ENCODE measurements at regions not wholly inside any gene's neighbourhood (a gene's known extent, or its start where the extent isn't known, plus 50 kb on each side); places are given as distances from the start of the nearest gene placed in this dataset.

DNA sequence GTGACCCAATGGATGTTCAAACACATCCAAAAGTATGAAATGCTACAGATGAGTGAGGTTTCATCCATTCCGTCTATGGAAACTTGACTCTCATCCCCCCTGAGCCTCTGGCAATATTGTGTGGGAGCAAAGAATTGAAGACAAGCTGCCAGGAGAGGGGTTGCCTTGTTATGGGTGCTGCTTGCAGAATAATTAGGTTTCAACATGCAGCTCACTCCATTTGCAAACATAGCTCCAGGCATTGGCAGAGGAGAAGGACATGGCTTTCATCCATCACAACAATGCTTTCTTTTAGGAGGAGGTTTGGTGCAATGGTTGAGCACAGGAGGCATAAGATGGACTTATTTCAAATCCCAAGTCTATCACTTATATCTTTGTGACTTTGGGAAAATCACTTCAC, 220.7 kb upstream of the SRRM4 start:
- DNase-seq (ENCODE audit: low spot score), result no peak

DNA sequence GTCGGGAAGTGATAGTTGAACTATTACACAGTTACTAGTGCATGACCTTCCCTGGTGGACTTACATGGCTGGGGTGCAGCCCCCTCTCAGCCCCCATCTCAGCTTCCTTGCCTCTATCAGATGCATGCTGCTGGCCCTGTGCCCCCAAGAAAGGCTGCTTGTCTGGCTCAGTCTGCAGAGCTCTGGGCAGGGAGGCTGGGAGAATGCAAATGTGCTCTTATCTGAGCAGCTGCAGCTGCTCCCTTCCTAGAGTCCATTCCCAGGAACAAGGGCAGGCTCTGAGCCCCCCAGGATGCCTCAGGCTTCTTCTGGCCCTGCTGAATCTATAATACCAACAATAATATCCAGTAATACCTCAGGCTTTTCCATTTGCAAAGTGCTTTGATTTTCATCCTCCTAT, 218.1 kb upstream of the SRRM4 start:
- DNase-seq (ENCODE audit: low spot score), result no peak

DNA sequence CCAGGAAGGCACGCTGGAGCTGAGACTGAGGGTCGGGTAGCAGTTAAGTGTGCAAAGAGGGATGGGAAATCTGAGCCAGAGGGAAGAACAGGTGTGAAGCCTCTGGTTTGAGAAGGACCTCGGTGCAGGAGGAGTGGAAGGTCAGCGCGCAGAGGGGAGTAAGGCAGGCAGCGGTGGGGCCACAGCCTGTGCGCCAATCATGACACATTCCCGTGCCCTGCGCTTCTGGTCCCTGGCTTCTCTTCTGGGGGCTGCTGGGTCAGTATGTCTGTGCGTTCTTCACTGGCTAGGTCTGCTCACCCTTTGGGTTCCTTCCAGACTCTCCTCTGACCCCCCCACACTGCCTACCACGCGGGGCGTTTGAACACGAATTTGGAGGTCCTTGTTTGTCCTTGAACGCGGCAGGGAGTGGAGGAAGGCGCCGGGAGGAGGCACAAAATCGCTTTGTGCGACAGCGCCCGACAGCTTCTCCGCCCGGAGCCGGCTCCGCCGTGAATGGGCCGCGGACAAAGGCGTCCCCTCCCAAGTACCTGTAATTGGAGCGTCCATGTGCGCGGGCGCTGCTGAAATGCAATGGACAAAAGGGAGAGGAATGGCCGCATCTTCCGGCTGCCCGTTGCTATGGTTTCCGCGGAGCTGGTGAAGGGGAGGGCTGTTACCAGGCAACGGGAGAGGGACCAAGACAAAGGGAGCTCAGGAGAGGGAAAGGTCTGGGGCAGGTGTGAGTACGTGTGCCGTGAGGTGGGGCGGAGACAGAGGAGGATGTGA, 207.2 kb upstream of the SRRM4 start:
- no peak for DNase-seq (ENCODE audit: low spot score)

GRCh38 chr12:118777504-118777903, 203.8 kb upstream of the SRRM4 start:
- DNase-seq (ENCODE audit: low spot score), result no peak

DNA sequence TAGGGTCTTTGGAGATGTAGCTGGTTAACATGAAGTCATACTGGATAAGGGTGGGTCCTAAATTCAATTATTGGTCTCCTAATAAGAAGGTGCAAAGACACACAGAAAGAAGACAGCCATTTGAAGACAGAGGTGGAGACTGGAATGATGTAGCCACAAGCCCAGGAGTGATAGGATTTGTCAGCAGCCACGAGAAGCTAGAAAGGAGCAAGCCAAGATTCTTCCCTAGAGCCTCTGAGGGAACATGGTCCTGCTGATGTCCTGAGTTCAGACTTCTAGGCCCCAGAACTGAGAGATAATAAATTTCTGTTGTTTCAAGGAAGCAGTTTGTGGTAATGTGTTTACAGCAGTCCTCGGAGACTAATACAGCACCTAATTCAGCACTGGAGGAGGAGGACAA, 203.3 kb upstream of the SRRM4 start:
- DNase-seq (ENCODE audit: low spot score), result no peak

GRCh38 chr12:118780939-118781338, 200.4 kb upstream of the SRRM4 start:
- no peak for DNase-seq (ENCODE audit: low spot score)

GRCh38 chr12:118781692-118782091, 199.6 kb upstream of the SRRM4 start:
- DNase-seq (ENCODE audit: low spot score), result no peak

DNA sequence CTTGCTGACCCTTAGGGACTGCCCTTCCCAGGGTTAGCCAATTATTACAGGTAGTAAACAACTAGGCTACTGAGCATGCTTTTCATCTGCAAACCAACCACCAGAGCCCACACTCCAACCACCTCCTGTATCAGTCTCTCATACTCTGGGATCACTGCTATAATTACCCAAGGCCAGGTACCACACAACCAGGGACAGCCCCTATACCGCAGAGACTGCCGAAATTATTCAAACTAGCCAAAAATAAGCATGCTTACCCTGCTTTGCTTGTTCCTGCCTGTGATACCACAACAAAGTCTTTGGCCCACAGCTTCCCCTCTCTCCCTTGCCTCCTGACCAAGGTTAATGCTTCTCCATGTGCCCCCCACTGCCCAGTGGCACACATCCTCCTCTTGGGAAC, 197.6 kb upstream of the SRRM4 start:
- no peak for DNase-seq (ENCODE audit: low spot score)

DNA sequence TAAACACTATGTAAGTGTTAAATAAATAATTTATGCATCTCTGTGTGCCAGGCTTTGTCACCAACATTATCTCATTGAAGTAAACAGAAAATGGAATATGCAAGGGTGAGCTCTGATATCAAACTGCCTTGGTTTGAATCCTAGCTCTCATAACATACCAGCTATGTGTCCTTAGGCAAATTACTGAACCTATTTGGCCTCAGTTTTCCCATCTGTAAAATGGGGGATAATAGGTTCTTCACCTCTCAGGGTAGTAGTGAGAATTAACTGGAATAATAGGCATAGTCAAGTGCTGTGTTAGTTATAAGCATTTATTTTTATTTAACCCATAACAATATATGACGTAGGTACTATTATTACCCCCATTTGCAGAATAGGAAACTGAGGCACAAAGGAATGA, 190.8 kb upstream of the SRRM4 start:
- DNase-seq (ENCODE audit: low spot score), result no peak

DNA sequence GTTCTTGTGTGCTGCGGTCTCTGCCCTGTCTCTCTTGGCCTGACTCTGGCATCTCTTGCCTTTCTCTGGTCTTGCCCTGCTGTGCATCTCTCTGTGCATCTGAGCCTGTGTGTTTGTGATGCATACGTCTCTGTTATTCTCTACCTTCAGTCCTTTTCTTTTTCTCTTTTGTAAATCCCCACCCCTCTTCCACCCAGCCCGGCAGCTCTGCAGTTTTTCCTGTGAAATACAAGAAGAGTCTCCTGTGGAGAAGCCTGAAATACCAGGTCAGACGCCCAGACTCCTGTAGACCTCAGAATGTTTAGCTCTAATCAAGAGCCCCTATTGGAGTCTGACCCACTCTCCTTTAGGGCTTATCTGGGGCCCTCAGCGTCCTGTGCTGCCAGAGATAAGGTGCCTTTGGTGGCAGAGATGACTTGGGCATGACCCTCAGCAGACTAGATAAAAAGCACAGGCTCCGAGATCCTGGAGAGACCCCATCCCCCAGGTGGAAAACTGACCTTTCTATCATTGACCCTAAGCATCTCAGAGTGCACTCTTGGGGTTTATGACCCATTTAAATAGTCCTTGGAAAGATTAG, 167.5 kb upstream of the SRRM4 start:
- DNase-seq (ENCODE audit: low spot score), result no peak

DNA sequence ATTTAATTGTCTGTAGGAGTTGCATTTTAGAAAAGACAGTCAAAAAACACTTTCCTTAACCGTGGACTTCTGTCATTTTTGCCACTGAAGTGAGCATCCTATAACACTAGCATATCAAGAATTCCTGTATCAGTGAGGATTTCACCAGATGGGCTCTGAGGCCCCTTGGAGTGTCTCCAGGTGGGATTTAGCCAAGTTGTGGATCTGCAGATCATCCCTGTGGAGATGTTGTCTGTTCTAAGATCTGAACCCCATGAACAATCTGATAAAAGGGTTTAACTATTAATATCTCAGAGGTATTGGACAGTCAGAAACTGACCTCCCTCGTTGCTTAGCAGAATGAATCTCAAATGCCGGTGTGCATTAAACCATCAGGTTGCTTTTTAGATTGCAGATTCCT, 165.0 kb upstream of the SRRM4 start:
- no peak for DNase-seq (ENCODE audit: low spot score)

DNA sequence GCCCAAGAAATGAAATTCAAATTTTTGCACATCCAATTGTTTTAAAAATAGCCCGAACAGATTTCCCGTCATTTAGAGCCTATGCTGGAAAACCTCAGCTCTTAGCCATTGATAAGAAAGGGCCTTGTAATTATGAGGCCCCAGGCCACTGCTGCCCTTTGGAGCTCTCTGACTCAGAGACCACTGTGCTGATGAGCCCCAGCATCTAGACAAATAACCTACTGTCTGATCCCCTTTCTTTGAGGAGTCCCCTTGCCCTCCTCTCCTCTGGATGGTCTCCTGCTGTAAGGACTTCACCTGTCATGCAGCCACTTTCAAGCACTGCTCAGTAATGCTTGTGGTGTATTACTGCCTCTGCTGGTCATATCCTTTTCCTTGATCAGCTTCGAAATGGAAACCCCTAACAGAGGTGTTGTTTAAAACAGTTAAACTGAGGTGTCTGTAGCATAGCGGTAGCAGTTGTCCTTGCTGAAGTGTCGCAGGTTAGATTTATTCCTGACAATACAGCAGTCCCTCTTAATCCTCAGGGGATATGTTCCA, 159.9 kb upstream of the SRRM4 start:
- no peak for DNase-seq (ENCODE audit: low spot score)

DNA sequence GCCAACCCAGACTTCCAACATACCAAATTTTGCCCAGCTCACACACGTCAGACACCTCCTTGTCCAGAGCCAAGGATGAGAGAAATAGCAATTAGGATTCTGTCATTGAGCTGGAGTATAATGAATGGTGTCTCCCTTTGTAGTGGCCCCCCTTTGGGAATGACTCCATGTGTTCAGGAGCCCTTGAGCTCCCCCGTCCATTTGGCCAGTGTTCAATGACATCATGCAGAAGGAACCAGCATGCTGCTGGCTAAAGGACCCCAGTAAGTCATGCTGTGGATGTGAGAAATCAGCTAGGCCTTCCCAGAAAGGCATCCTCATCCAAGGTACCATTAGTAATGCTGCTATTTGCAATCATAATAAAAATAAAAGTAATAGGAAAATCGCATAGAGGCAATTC, 158.8 kb upstream of the SRRM4 start:
- no peak for DNase-seq (ENCODE audit: low spot score)

DNA sequence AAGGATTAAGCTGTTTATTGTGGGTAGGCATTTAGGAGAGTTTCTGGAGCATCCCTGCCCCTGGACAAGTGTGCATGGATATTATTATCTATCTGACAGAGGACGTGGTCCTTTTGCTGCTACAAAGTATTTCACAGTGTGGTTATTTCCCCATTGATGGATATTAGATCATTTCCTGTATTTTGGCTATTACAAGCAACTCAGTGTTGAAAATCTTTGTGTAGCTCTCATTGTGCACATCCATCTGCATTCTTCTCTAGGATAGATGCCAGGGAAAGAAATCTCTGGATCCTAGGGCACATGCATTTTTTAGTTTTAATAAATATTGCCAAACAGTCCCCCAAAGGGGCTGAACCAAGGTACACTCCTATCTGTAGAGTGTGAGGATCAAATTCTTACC, 154.3 kb upstream of the SRRM4 start:
- DNase-seq (ENCODE audit: low spot score), result no peak

DNA sequence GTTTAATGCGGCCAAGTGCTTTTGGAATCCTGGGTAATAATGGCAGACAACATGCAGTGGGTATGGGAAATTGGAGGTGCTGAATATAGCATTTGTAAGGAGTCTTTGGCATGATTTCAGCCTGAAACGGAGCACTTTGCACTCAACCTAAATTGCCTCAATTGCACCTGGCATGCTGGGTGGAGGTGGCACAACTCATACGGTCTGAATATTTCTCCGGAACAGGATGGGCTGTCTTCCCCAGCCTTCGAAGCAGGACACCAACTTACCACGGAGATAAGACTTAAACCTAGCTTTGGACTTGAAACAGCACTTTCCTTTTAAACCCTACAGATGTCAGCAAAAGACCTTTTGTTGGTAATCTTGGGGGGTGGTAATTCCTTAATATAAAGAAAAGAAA, 153.7 kb upstream of the SRRM4 start:
- no peak for DNase-seq (ENCODE audit: low spot score)

- no peak for DNase-seq (ENCODE audit: low spot score)
These were observed 151.0 kb upstream of the SRRM4 start for GRCh38 chr12:118830296-118830695.

GRCh38 chr12:118835926-118836325, 145.4 kb upstream of the SRRM4 start:
- no peak for DNase-seq (ENCODE audit: low spot score)

DNA sequence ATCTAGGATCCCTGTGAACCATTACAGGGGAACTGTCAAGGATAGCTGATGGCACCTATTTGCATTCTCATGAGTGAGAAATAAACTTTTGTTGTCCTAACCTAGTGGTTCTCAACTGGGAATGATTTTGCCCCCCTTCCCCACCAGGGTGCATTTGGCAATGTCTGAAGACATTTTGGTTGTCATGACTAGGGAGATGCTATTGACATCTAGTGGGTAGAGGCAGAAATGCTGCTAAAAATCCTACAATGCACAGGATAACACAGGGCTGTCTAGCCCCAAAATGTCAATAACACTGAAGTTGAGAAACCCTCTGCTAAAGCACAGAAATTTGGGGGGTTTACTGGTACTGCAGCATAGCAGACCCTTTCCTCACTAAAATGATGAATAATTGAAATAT, 140.9 kb upstream of the SRRM4 start:
- no peak for DNase-seq (ENCODE audit: low spot score)

- DNase-seq (ENCODE audit: low spot score), result no peak
These were observed 140.5 kb upstream of the SRRM4 start for GRCh38 chr12:118840878-118841277.

DNA sequence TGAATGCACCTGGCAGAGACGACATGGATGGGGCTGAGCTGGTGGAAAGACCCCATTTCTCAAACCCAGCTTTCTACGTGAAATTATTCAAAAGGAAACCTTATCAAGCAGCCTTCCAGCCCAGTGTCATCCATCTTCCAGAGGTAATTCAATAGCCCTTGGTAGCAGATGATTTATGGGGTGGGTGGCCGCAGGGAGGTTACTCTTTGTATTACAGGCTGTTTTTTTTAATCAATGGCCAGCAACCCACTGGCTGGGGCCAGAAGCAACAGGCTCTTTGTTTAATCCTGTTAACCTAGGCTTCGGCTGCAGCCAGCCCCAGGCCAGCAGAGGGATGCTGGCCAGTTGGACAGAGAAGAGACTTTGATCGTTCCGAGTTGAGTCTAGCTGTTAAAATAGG, 139.8 kb upstream of the SRRM4 start:
- no peak for DNase-seq (ENCODE audit: low spot score)

- no peak for DNase-seq (ENCODE audit: low spot score)
These were observed 138.5 kb upstream of the SRRM4 start for GRCh38 chr12:118842866-118843265.

- no peak for DNase-seq (ENCODE audit: low spot score)
These were observed 134.9 kb upstream of the SRRM4 start for GRCh38 chr12:118846416-118846815.

DNA sequence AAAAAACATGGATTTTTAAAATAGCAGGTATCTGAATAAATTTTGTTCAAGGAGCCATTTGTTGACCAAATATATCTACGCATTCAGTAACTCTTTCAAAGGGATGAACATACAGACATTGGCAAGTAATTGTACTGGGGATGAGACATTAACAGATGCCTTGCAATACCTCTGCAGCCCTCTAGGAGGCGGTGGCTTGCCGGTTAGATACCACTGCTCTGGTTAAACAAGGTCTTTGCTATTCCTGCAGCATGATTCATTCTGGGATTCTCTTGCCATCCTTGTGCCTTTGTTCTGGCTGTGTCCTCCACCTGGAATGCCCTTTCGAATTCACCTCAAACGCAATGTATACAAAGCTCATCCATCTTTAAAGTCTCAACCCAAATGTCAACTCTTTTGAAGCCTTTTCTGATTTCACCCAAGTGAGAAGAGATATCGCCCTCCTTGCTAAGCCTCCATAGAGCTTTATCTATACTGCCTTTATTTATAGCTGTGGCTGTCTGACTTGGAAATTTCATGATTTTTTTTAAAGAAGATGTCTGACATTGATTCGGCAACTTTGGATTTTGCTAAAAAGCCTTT, 131.0 kb upstream of the SRRM4 start:
- no peak for DNase-seq (ENCODE audit: low spot score)
